HepG2 (cell line): ENCODE measurements at regions not wholly inside any gene's neighbourhood (a gene's known extent, or its start where the extent isn't known, plus 50 kb on each side); places are given as distances from the start of the nearest gene placed in this dataset.

ENCODE experiments used
- ERF ChIP-seq: IDR thresholded peaks from 2 replicates; pipeline ENCODE4 v1.6.1; 2018; ENCODE audit warnings: missing biosample characterization, missing genetic modification reagents
- ETV5 ChIP-seq: IDR thresholded peaks from 2 replicates; pipeline ENCODE4 v1.6.1; 2018; ENCODE audit warnings: missing biosample characterization, missing genetic modification reagents, inconsistent platforms, borderline replicate concordance
- FOXK1 ChIP-seq: sonication (generic); formaldehyde crosslinking; IDR thresholded peaks from 2 replicates; pipeline ENCODE4 v1.4.0; 2020; ENCODE audit warnings: low read depth, missing genetic modification reagents, borderline replicate concordance
- HNF4G ChIP-seq, 2 experiments: sonication (generic) in 1 of 2; formaldehyde crosslinking in 1 of 2; IDR thresholded peaks; 2 replicates each; pipeline versions ENCODE4 v1.4.0 to v1.6.1; 2011 to 2020; ENCODE audit warnings: borderline replicate concordance in 2 of 2, low read depth in 2 of 2, mild to moderate bottlenecking in 2 of 2, low read length in 1 of 2, missing genetic modification reagents in 1 of 2, moderate library complexity in 1 of 2
- JDP2 ChIP-seq: sonication (generic); formaldehyde crosslinking; IDR thresholded peaks from 2 replicates; pipeline ENCODE4 v1.8.1; 2022; ENCODE audit warnings: missing genetic modification reagents, borderline replicate concordance
- KAT2B ChIP-seq: fragments of 150-350 bp; IDR thresholded peaks from 2 replicates; pipeline ENCODE4 v1.6.1; 2014; ENCODE audit warnings: low read depth, low read length, borderline replicate concordance
- KMT2A ChIP-seq: sonication (generic); formaldehyde crosslinking; IDR thresholded peaks from 2 replicates; pipeline ENCODE4 v1.4.0; 2020; ENCODE audit warnings: missing genetic modification reagents
- MAFF ChIP-seq: IDR thresholded peaks from 2 replicates; pipeline ENCODE4 v1.6.1; 2011; ENCODE audit warnings: low read depth, low read length, improper control_type of control experiment
- MAFK ChIP-seq, 2 experiments: IDR thresholded peaks in 1 of 2; conservative IDR thresholded peaks in 1 of 2; 2 replicates each; pipeline ENCODE4 v1.6.1; 2011; ENCODE audit warnings: improper control_type of control experiment in 2 of 2, low read length in 2 of 2
- MED1 ChIP-seq: sonication (generic); formaldehyde crosslinking; IDR thresholded peaks from 2 replicates; pipeline ENCODE4 v1.4.0; 2020; ENCODE audit warnings: missing genetic modification reagents
- MXD3 ChIP-seq: IDR thresholded peaks from 2 replicates; pipeline ENCODE4 v1.6.1; 2016; ENCODE audit warnings: mild to moderate bottlenecking, missing biosample characterization, missing genetic modification reagents
- MXI1 ChIP-seq: IDR thresholded peaks from 3 replicates; pipeline ENCODE4 v1.6.1; 2012; ENCODE audit warnings: low read depth, low read length, inconsistent platforms, borderline replicate concordance
- PITX1 ChIP-seq: sonication (generic); formaldehyde crosslinking; IDR thresholded peaks from 2 replicates; pipeline ENCODE4 v1.5.1; 2020; ENCODE audit warnings: mild to moderate bottlenecking, missing genetic modification reagents
- PTBP1 ChIP-seq: fragments of 200-400 bp; formaldehyde crosslinking; IDR thresholded peaks from 2 replicates; pipeline ENCODE4 v1.6.1; 2018; ENCODE audit warnings: low read length, low read depth; ENCODE audit not compliant: poor library complexity, severe bottlenecking
- RAD51 ChIP-seq: fragments of 450-650 bp; IDR thresholded peaks from 2 replicates; pipeline ENCODE4 v1.6.1; 2016; ENCODE audit warnings: borderline replicate concordance
- REST ChIP-seq, 2 experiments: IDR thresholded peaks; 2 replicates each; pipeline ENCODE4 v1.6.1; 2011 to 2012; ENCODE audit warnings: low read length in 2 of 2, borderline replicate concordance in 1 of 2, low read depth in 1 of 2, mild to moderate bottlenecking in 1 of 2, moderate library complexity in 1 of 2
- RXRB ChIP-seq: IDR thresholded peaks from 2 replicates; pipeline ENCODE4 v1.6.1; 2016; ENCODE audit warnings: borderline replicate concordance, missing genetic modification reagents, missing compliant biosample characterization
- ZNF18 ChIP-seq: sonication (generic); formaldehyde crosslinking; IDR thresholded peaks from 2 replicates; pipeline ENCODE4 v1.8.0; 2022; ENCODE audit warnings: mild to moderate bottlenecking, missing genetic modification reagents; ENCODE audit not compliant: insufficient replicate concordance
- ZNF275 ChIP-seq: sonication (generic); formaldehyde crosslinking; IDR thresholded peaks from 2 replicates; pipeline ENCODE4 v1.8.0; 2022; ENCODE audit warnings: missing genetic modification reagents, mild to moderate bottlenecking, inconsistent platforms, borderline replicate concordance
- ZNF780A ChIP-seq: sonication (generic); formaldehyde crosslinking; IDR thresholded peaks from 2 replicates; pipeline ENCODE4 v1.8.0; 2022; ENCODE audit warnings: mild to moderate bottlenecking, missing genetic modification reagents, moderate library complexity
- ZNF784 ChIP-seq: sonication (generic); formaldehyde crosslinking; IDR thresholded peaks from 2 replicates; pipeline ENCODE4 v1.5.1; 2020; ENCODE audit warnings: missing genetic modification reagents, mild to moderate bottlenecking, borderline replicate concordance
- ZSCAN9 ChIP-seq: IDR thresholded peaks from 2 replicates; pipeline ENCODE4 v1.6.1; 2016; ENCODE audit warnings: borderline replicate concordance

- TF ChIP-seq REST (IDR thresholded peaks at IDR 0.05; ENCODE audit: borderline replicate concordance in 1 of 2, low read depth in 1 of 2, low read length in 2 of 2) (0 out of 4 replicates have a peak, but pooled peaks of 1 of the 2 experiments have one; percentile 20), RAD51 (peak; percentile 61; the same call in 1 of the 2 replicates), PTBP1 (no peak), MXD3 (CRISPR knock-in tag) (no peak), ZSCAN9 (CRISPR knock-in tag) (peak; percentile 38; the same call in 1 of the 2 replicates), HNF4G (IDR thresholded peaks at IDR 0.05; ENCODE audit: borderline replicate concordance, low read depth, low read length) (no peak), HNF4G (CRISPR knock-in tag; IDR thresholded peaks at IDR 0.05; ENCODE audit: borderline replicate concordance, low read depth) (no peak), JDP2 (CRISPR knock-in tag) (no peak), MXI1 (peak; percentile 18; the same call in 1 of the 3 replicates), MED1 (CRISPR knock-in tag) (peak; percentile 76), KAT2B (no peak), ERF (CRISPR knock-in tag) (0 out of 2 replicates have a peak, but pooled peaks have one; percentile 52), ETV5 (CRISPR knock-in tag) (peak; percentile 52), ZNF784 (CRISPR knock-in tag) (no peak), PITX1 (CRISPR knock-in tag) (0 out of 2 replicates have a peak, but pooled peaks have one; percentile 22), FOXK1 (CRISPR knock-in tag) (peak; percentile 33; the same call in 1 of the 2 replicates), ZNF275 (no peak), MAFK (conservative IDR thresholded peaks at IDR 0.05 in 1 of 2, IDR thresholded peaks at IDR 0.05 in 1 of 2; ENCODE audit: low read length in 2 of 2) (peak; percentile 94 to 98), ZNF18 (CRISPR knock-in tag) (no peak), MAFF (peak; percentile 93), RXRB (CRISPR knock-in tag) (peak; percentile 53), ZNF780A (CRISPR knock-in tag) (no peak), KMT2A (CRISPR knock-in tag) (no peak)
Observed at GRCh38 chr1:94755675-94756074, 64.5 kb upstream of the SLC44A3 start (continued).
